Fibroblast of upper back skin (primary cell): ENCODE measurements at regions not wholly inside any gene's neighbourhood (a gene's known extent, or its start where the extent isn't known, plus 50 kb on each side); places are given as distances from the start of the nearest gene placed in this dataset.
"Not testable (repeated sequence)": the region's sequence is repeated elsewhere in the genome, so short reads cannot be mapped to it uniquely, and the experiment has no call there.

Experiments
- DNase-seq: peaks from one replicate; pipeline ENCODE4 v3.0.0-alpha.2; 2013

GRCh38 chr7:121520911-121521310 is 124.8 kb upstream of the FAM3C start:
- DNase-seq, result no peak

- peak; percentile 46 for DNase-seq
Observed at GRCh38 chr7:121519548-121520521, 123.7 kb upstream of the FAM3C start.

- no peak for DNase-seq
Observed at GRCh38 chr7:121517591-121517990, 121.5 kb upstream of the FAM3C start.

GRCh38 chr7:121516821-121517220 is 120.7 kb upstream of the FAM3C start:
- DNase-seq, result no peak

GRCh38 chr7:121515630-121516401 is 119.7 kb upstream of the FAM3C start:
- DNase-seq, result peak; percentile 56

GRCh38 chr7:121515229-121515628 is 119.1 kb upstream of the FAM3C start:
- no peak for DNase-seq

- DNase-seq, result no peak
Observed at GRCh38 chr7:121513105-121513504, 117.0 kb upstream of the FAM3C start.

GRCh38 chr7:121510858-121511482 is 114.9 kb upstream of the FAM3C start:
- DNase-seq, result no peak

- DNase-seq, result no peak
Observed at GRCh38 chr7:121510302-121510701, 114.2 kb upstream of the FAM3C start.

GRCh38 chr7:121505540-121506182 is 109.6 kb upstream of the FAM3C start:
- no peak for DNase-seq

GRCh38 chr7:121505021-121505420 is 108.9 kb upstream of the FAM3C start:
- DNase-seq, result peak; percentile 72

GRCh38 chr7:121504482-121504881 is 108.4 kb upstream of the FAM3C start:
- DNase-seq, result peak; percentile 93

- no peak for DNase-seq
Observed at GRCh38 chr7:121503730-121504129, 107.6 kb upstream of the FAM3C start.

- no peak for DNase-seq
Observed at GRCh38 chr7:121503039-121503438, 106.9 kb upstream of the FAM3C start.

GRCh38 chr7:121501566-121501965 is 105.5 kb upstream of the FAM3C start:
- no peak for DNase-seq

- no peak for DNase-seq
Observed at GRCh38 chr7:121500360-121501058, 104.4 kb upstream of the FAM3C start.

GRCh38 chr7:121499624-121500023 is 103.5 kb upstream of the FAM3C start:
- DNase-seq, result no peak

GRCh38 chr7:121498816-121499215 is 102.7 kb upstream of the FAM3C start:
- DNase-seq, result no peak

- DNase-seq, result not testable (repeated sequence)
Observed at GRCh38 chr7:121497545-121497944, 101.4 kb upstream of the FAM3C start.

- no peak for DNase-seq
Observed at GRCh38 chr7:121494516-121494915, 98.4 kb upstream of the FAM3C start.

- DNase-seq, result no peak
Observed at GRCh38 chr7:121493553-121493952, 97.4 kb upstream of the FAM3C start.

- no peak for DNase-seq
Observed at GRCh38 chr7:121490309-121490708, 94.2 kb upstream of the FAM3C start.
